Neural cell (in vitro differentiated cells): ENCODE measurements at regions not wholly inside any gene's neighbourhood (a gene's known extent, or its start where the extent isn't known, plus 50 kb on each side); places are given as distances from the start of the nearest gene placed in this dataset.

Experiments
- REST ChIP-seq: IDR thresholded peaks from 2 replicates; pipeline ENCODE4 v1.6.1; 2012; ENCODE audit warnings: borderline replicate concordance
- TF ChIP-seq, protein P1 (sequence below): fragments of 450-650 bp; IDR thresholded peaks from 2 replicates; pipeline ENCODE4 v1.5.1; 2014; ENCODE audit warnings: antibody characterized with exemption, mild to moderate bottlenecking, moderate library complexity; ENCODE audit not compliant: poor library complexity, severe bottlenecking

DNA sequence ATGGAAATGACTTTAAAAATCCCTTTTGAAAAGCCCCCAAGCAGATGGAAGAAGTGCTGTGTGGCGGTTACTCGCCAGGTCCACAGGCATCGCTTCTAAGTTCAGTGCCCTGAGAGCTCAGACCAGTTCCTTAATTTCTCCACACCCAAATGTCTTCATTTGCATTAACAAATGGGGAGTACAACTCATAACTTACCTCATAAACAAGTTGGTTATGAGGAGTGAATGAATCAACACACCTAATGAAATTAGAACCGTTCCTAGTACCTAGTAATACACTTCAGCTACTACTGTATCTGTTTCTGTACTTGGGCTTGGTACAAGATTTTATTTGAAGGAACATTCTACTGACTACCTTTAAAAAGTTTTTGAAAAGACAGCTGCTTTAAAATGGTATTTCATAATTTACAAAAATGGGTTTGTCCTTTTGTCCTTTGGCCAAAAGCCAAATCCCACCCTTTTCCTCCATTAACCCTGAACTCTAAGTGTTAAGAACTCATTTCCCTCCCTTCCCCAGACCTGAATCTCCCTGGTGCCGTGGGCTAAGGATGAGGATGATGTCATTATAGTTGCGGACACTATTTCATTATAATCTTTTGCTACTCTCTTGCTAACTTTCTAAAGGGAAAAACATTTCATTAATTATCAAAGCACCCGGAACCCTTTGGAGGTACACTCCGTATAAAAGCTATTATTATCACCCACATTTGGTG, 221.5 kb upstream of the CELF2 start:
- TF ChIP-seq REST: no peak
- TF ChIP-seq, protein P1, sequence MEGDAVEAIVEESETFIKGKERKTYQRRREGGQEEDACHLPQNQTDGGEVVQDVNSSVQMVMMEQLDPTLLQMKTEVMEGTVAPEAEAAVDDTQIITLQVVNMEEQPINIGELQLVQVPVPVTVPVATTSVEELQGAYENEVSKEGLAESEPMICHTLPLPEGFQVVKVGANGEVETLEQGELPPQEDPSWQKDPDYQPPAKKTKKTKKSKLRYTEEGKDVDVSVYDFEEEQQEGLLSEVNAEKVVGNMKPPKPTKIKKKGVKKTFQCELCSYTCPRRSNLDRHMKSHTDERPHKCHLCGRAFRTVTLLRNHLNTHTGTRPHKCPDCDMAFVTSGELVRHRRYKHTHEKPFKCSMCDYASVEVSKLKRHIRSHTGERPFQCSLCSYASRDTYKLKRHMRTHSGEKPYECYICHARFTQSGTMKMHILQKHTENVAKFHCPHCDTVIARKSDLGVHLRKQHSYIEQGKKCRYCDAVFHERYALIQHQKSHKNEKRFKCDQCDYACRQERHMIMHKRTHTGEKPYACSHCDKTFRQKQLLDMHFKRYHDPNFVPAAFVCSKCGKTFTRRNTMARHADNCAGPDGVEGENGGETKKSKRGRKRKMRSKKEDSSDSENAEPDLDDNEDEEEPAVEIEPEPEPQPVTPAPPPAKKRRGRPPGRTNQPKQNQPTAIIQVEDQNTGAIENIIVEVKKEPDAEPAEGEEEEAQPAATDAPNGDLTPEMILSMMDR: no peak
